GM12892 (cell line): ENCODE measurements at regions not wholly inside any gene's neighbourhood (a gene's known extent, or its start where the extent isn't known, plus 50 kb on each side); places are given as distances from the start of the nearest gene placed in this dataset.

Experiments used
- POLR2A ChIP-seq: IDR thresholded peaks from 2 replicates; pipeline ENCODE4 v1.6.1; 2011; ENCODE audit warnings: low read depth, low read length, control low read depth
- POLR2AphosphoS5 ChIP-seq: IDR thresholded peaks from 2 replicates; pipeline ENCODE4 v1.6.1; 2011; ENCODE audit warnings: low read depth, low read length, control low read depth

DNA sequence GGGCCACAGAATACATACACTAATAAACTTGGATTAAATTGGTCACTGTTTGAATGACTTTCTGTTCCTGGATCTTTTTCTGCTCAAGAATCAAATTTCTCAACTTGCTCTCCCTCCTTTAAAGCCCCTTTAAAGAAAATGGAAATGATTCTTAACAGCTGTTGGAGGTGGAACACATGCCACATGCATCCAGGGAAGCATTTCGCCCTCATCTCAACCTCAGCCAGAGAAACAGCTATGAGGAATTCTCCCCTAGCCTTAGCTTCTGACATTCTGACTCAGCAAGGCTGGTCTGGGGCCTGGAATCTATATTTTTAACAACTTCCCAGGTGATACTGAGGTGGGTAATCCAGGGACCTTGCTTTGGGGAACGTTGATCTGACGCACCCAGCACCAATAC, 263.4 kb upstream of the ECI2 start:
- TF ChIP-seq POLR2AphosphoS5 (no peak), POLR2A (no peak)
